GM12865 (cell line): ENCODE measurements at regions not wholly inside any gene's neighbourhood (a gene's known extent, or its start where the extent isn't known, plus 50 kb on each side); places are given as distances from the start of the nearest gene placed in this dataset.

Source experiments
- DNase-seq: peaks from one replicate; pipeline ENCODE4 v3.0.0; 2010; ENCODE audit warnings: low read depth
- H3K4me3 ChIP-seq: 2 replicates; pipeline ENCODE4 v1.5.1; 2011; ENCODE audit warnings: mild to moderate bottlenecking, low read depth, low read length, control low read depth
- TF ChIP-seq, protein P1 (sequence below): IDR thresholded peaks from 2 replicates; pipeline ENCODE4 v1.5.1; 2011; ENCODE audit warnings: low read length, control low read depth, low read depth, inconsistent platforms; ENCODE audit not compliant: insufficient read depth; ENCODE audit errors: missing control alignments

DNA sequence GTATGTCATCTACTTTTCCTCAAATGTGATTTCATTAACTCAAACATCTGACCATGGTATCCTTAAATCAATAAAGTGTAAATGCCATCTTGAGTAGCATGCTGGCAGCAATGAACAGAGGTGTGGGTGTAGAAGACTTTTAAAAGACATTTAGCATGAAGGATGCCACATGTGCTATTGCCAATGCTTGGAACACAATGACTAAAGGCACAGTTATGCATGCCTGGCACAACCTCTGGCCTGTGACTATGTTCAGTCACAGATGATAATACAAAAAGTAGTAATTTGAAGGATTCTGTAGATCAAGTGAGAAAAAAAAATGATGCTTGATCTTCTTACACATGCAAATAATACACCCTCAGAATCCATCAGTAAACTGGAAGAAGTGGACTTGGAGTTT is 938.9 kb upstream of the ADGRL4 start:
- TF ChIP-seq, protein P1, sequence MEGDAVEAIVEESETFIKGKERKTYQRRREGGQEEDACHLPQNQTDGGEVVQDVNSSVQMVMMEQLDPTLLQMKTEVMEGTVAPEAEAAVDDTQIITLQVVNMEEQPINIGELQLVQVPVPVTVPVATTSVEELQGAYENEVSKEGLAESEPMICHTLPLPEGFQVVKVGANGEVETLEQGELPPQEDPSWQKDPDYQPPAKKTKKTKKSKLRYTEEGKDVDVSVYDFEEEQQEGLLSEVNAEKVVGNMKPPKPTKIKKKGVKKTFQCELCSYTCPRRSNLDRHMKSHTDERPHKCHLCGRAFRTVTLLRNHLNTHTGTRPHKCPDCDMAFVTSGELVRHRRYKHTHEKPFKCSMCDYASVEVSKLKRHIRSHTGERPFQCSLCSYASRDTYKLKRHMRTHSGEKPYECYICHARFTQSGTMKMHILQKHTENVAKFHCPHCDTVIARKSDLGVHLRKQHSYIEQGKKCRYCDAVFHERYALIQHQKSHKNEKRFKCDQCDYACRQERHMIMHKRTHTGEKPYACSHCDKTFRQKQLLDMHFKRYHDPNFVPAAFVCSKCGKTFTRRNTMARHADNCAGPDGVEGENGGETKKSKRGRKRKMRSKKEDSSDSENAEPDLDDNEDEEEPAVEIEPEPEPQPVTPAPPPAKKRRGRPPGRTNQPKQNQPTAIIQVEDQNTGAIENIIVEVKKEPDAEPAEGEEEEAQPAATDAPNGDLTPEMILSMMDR = no peak
- DNase-seq = no peak
- no peak overlapping the region for H3K4me3 ChIP-seq

DNA sequence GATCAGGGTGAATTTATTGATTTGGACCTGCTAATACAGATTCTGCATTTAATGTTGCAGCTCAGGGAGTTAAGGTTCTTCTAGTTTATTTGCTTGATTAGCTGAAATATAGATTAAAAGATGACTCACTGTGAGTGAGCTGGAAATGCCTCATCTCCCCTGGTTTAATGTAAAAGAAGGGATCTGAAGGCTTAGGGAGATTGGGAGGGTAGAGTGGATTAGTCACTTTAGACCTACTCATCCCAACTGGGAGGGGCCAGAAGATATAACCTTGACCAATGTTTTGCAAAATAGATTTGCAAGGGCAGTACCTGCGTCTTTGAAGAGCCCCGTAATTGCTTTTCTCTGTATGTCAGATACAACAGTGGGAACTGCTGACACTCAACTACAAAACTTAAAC is 922.8 kb upstream of the ADGRL4 start:
- TF ChIP-seq, protein P1 = no peak
- no peak for DNase-seq
- no peak overlapping the region for H3K4me3 ChIP-seq

DNA sequence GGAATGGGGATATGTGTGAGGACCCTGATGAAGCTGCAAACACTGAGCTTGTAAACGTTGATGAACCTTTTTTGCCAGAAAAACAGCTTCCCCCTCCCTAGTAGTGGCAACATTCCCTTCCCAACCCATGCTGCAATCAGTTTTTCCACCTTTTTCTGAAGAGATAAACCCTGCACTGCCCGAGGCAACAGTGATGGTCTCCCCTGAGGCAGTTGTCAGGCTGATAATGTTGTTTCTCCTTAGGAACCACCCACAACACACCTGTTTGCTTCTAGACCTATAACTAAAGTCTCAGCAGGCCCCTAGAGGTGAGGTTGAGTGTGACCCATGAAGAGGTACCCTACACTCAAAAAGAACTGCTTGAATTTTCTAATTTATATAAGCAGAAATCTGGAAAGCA is 922.4 kb upstream of the ADGRL4 start:
- DNase-seq = no peak
- TF ChIP-seq, protein P1 = no peak
- H3K4me3 ChIP-seq = no peak overlapping the region

DNA sequence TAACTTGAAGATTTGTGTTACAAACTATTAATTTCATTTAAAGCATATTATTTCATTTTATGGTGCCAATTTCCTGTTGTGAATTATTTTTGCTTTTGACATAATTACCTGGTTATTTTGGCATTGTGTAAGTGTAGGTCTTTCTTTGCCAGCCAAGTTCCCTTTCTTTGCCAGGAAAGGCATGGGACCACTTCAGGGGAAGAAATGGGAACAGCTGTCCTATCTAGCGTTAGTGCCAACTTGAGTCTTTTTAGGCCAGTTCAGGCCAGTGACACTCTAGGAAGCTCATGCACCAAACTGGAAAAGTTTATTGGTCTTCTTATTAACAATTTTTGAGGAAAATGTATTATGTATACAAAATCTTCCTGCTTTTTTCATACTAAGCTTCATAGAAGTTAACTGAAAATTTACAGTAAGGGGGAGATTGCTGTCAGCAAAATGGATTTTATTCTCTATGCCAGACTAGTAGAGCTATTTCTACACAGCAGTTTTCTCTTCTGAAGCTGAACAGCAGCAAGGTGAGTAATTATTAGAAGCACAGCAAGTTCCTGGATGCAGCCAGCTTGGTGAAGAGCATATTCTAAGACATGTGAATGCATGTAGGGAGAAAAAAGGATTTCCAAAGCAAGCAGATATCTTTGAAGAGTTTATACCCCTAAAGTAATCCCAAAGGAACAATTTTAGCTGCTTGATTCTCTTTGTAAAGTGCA is 914.6 kb upstream of the ADGRL4 start:
- TF ChIP-seq, protein P1 = no peak
- no peak for DNase-seq
- H3K4me3 ChIP-seq = no peak overlapping the region

DNA sequence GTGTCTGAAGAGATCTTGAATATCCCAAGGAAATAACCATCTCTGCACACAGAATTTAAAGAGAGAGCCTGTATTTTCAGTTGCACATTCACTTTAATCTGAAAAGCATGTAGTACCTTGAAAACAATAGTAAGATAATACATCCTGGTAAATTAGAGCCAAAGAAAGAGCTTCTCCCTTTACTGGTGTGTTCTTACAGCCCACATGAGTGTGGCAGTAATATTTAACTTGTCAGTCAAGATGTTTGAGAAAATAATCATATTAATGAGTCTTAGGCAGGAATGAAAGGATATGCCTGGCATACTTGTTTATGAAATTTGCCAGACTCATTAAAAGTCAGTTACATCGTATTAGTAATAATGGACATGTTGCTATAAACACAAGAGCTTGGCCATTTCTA is 908.4 kb upstream of the ADGRL4 start:
- TF ChIP-seq, protein P1 = no peak
- no peak for DNase-seq
- no peak overlapping the region for H3K4me3 ChIP-seq

DNA sequence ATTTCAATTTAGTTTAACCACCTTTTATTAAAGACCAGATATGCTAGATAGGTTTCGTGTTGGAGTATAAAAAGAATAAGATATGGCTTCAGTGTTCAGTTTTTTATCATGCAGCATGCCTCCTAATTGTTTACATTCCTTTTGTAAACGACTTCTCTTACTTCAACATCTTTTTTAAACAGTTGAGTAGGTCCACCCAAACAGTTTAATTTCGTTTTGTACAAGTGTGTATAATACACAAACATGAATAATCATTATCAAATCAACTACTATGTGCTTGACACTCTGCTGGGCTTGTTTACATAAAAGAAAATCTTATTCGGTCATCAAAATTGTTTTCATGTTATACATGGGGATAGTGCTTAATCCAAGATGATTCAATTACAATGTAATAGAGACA is 906.3 kb upstream of the ADGRL4 start:
- no peak for DNase-seq
- H3K4me3 ChIP-seq = no peak overlapping the region
- TF ChIP-seq, protein P1 = no peak

DNA sequence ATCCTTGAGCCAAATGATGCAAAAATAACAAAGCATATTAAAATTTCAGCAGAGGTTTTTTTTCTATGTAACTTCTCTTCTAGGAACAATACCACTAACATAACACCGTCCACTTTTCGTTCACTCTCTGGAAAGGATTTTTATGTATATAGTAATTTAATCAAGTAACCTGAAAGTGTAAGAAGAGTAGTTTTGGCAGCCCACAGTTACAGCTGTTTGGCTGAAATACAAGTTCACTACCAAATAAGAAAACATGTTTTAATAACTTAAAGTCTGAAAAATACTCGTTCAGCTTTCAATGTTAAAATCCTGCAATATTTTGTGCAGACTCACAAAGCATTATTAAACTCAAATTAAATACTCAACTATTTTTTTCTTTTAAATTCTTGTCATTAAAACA is 896.8 kb upstream of the ADGRL4 start:
- TF ChIP-seq, protein P1 = no peak
- no peak overlapping the region for H3K4me3 ChIP-seq
- no peak for DNase-seq
